ENCODE measurements at regions not wholly inside any gene's neighbourhood (a gene's known extent, or its start where the extent isn't known, plus 50 kb on each side); places are given as distances from the start of the nearest gene placed in this dataset.
A peak's percentile ranks its signal among the peaks of the same experiment; 100 is the strongest.

DNA sequence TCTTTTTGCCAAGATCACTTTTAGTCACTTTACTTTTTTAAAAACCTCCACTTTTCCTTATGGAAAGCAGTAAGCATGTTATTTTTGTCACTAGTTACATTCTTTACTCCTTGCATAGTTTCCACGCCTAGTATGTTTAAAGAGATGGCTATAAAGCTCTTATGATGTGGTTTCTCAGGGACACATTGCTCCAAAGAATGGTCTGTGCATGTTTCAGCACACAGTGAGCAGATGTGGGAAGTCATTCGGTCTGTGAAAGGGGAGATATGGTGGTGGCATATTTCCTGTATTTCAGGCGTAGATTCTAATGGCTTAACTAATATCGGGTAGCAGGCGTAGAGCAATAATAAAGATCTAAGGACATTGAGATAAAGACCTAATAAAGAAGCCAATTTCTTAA lies 180.7 kb downstream of the SLITRK6 start:
- Histone ChIP-seq H3K4me3 (ENCODE audit: insufficient read depth, low read depth, low read length) (no peak overlapping the region), H2BK5ac (ENCODE audit: low read depth, low read length, poor library complexity, severe bottlenecking) (no peak overlapping the region), H2BK120ac (ENCODE audit: low read depth, low read length) (no peak overlapping the region), H3K9me1 (ENCODE audit: insufficient read depth, low read length) (no peaks in the 10 kb centered on the region; the same call in 1 of the 2 replicates), H3K27ac (ENCODE audit: insufficient read depth, low read length) (no peak overlapping the region), H2BK15ac (ENCODE audit: low read depth, low read length) (no peak overlapping the region), H3K4me2 (ENCODE audit: low read depth, low read length) (no peak overlapping the region), H3K4me1 (ENCODE audit: control insufficient read depth, insufficient read depth, low read length) (no peaks in the 10 kb centered on the region; the same call in 1 of the 2 replicates), H3K4ac (ENCODE audit: low read depth, low read length) (no peak overlapping the region), H4K20me1 (ENCODE audit: insufficient read depth, low read length) (no peaks in the 10 kb centered on the region), H4K8ac (ENCODE audit: low read depth in 2 of 2, low read length in 2 of 2) (peak overlapping the region in 1 of 2 experiments; percentile 85; a peak in 1 of 4 replicates), H3K14ac (replicated peaks; ENCODE audit: low read depth, low read length) (peak overlapping the region; percentile 82), H2BK20ac (ENCODE audit: low read depth, low read length) (0 out of 2 replicates have a peak overlapping the region, but pooled peaks have one; percentile 67), H2AK5ac (ENCODE audit: low read depth, low read length) (no peak overlapping the region), H3K23ac (ENCODE audit: low read depth, low read length) (no peak overlapping the region), H2AFZ (replicated peaks; ENCODE audit: low read length, poor library complexity) (no peak overlapping the region), H2AK9ac (replicated peaks; ENCODE audit: low read depth, low read length, poor library complexity) (no peak overlapping the region), H3K9ac (ENCODE audit: low read depth, low read length) (no peak overlapping the region), H3K9me3 (ENCODE audit: control insufficient read depth, insufficient read depth, low read length) (no peaks in the 10 kb centered on the region), H4K91ac (ENCODE audit: insufficient read depth, low read depth, low read length) (peak overlapping the region; percentile 49; the same call in 1 of the 2 replicates), H3K79me1 (ENCODE audit: low read depth in 1 of 2, low read length in 2 of 2) (no peaks in the 10 kb centered on the region), H3K27me3 (ENCODE audit: control insufficient read depth, insufficient read depth, low read length) (no peaks in the 10 kb centered on the region), H3K56ac (ENCODE audit: extremely low read depth, insufficient read depth, low read length) (no peak overlapping the region), H4K5ac (ENCODE audit: low read depth, low read length) (no peak overlapping the region), H3K36me3 (ENCODE audit: control insufficient read depth, insufficient read depth, low read length) (no peaks in the 10 kb centered on the region), H3K18ac (ENCODE audit: low read depth, low read length) (peak overlapping the region; percentile 74; the same call in 1 of the 2 replicates)
- no CpG with 5 or more reads among the region's 5 CpGs for WGBS, 2 experiments (ENCODE audit: extremely low coverage in 2 of 2, insufficient read length in 1 of 2)
- DNase-seq (no peak), ATAC-seq (ENCODE audit: low read depth) (no peak)
- POLR2A ChIA-PET (ENCODE audit: unreplicated experiment), result no interaction called here
- no TSS peak for BruUV-seq (replicated peaks)
- intact Hi-C loops (cut with micrococcal nuclease), result loop anchor here (10.0 kb wide), 1 partner anchor 176 kb away; the partner anchor contains the start of gene SLITRK6
- in situ Hi-C loops (cut with MboI; ENCODE audit: low sequenced_read_pairs), result no loop called here
- CTCF ChIA-PET, result interaction anchor here (0.6 to 0.7 kb wide), 2 partner anchors 103 to 1532 kb away, joined by 3 to 6 read pairs; no protein-coding TSS in a partner anchor
- TF ChIP-seq RAD21 (IDR thresholded peaks at IDR 0.05; ENCODE audit: low read length) (no peak), RFX5 (IDR thresholded peaks at IDR 0.05; ENCODE audit: low read depth, low read length) (no peak), RCOR1 (IDR thresholded peaks at IDR 0.05; ENCODE audit: insufficient replicate concordance, low read length) (no peak), MAZ (IDR thresholded peaks at IDR 0.05; ENCODE audit: borderline replicate concordance, low read depth, low read length) (no peak), NFE2L2 (IDR thresholded peaks at IDR 0.05; ENCODE audit: low read depth, low read length) (no peak), MXI1 (IDR thresholded peaks at IDR 0.05; ENCODE audit: borderline replicate concordance, low read depth, low read length) (no peak), FOS (IDR thresholded peaks at IDR 0.05; ENCODE audit: low read depth, low read length) (no peak), CEBPB (IDR thresholded peaks at IDR 0.05; ENCODE audit: low read depth, low read length) (no peak), MAFK (IDR thresholded peaks at IDR 0.05; ENCODE audit: low read depth, low read length) (no peak), POLR2A (IDR thresholded peaks at IDR 0.05; ENCODE audit: low read depth, low read length) (no peak), BHLHE40 (IDR thresholded peaks at IDR 0.05; ENCODE audit: low read depth, low read length) (no peak), SMC3 (IDR thresholded peaks at IDR 0.05; ENCODE audit: low read depth, low read length) (no peak), CHD1 (IDR thresholded peaks at IDR 0.05; ENCODE audit: low read depth, low read length) (no peak)
- TF ChIP-seq, protein P1, sequence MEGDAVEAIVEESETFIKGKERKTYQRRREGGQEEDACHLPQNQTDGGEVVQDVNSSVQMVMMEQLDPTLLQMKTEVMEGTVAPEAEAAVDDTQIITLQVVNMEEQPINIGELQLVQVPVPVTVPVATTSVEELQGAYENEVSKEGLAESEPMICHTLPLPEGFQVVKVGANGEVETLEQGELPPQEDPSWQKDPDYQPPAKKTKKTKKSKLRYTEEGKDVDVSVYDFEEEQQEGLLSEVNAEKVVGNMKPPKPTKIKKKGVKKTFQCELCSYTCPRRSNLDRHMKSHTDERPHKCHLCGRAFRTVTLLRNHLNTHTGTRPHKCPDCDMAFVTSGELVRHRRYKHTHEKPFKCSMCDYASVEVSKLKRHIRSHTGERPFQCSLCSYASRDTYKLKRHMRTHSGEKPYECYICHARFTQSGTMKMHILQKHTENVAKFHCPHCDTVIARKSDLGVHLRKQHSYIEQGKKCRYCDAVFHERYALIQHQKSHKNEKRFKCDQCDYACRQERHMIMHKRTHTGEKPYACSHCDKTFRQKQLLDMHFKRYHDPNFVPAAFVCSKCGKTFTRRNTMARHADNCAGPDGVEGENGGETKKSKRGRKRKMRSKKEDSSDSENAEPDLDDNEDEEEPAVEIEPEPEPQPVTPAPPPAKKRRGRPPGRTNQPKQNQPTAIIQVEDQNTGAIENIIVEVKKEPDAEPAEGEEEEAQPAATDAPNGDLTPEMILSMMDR (conservative IDR thresholded peaks at IDR 0.05; ENCODE audit: low read depth, low read length), result no peak
- TF ChIP-seq, protein P2, sequence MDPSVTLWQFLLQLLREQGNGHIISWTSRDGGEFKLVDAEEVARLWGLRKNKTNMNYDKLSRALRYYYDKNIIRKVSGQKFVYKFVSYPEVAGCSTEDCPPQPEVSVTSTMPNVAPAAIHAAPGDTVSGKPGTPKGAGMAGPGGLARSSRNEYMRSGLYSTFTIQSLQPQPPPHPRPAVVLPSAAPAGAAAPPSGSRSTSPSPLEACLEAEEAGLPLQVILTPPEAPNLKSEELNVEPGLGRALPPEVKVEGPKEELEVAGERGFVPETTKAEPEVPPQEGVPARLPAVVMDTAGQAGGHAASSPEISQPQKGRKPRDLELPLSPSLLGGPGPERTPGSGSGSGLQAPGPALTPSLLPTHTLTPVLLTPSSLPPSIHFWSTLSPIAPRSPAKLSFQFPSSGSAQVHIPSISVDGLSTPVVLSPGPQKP (IDR thresholded peaks at IDR 0.05; ENCODE audit: borderline replicate concordance, low read depth, low read length), result no peak
- TF ChIP-seq, protein P3, sequence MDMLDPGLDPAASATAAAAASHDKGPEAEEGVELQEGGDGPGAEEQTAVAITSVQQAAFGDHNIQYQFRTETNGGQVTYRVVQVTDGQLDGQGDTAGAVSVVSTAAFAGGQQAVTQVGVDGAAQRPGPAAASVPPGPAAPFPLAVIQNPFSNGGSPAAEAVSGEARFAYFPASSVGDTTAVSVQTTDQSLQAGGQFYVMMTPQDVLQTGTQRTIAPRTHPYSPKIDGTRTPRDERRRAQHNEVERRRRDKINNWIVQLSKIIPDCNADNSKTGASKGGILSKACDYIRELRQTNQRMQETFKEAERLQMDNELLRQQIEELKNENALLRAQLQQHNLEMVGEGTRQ (IDR thresholded peaks at IDR 0.05; ENCODE audit: low read depth, low read length), result no peak
- dilution Hi-C loops (cut with HindIII; ENCODE audit: low sequenced_read_pairs, unreplicated experiment), result no loop called here

Measured in IMR-90 (cell line).